PC-9 (cell line): ENCODE measurements at regions not wholly inside any gene's neighbourhood (a gene's known extent, or its start where the extent isn't known, plus 50 kb on each side); places are given as distances from the start of the nearest gene placed in this dataset.

Source experiments
- BruUV-seq: library from RNA; stranded (reverse); fragments of 400-500 nt; replicated peaks from 2 replicates; lab custom pipeline; 2021; lab: Mats Ljungman, UMichigan
- CTCF ChIA-PET: fragments of 300-600 bp; sonication (Branson Sonifier 250); formaldehyde crosslinking; loops from one replicate; lab custom pipeline; 2022; ENCODE audit warnings: antibody characterized with exemption; lab: Charles Lee
- POLR2A ChIA-PET: fragments of 300-600 bp; sonication (Branson Sonifier 250); formaldehyde crosslinking; loops from one replicate; lab custom pipeline; 2022; ENCODE audit warnings: antibody characterized with exemption; ENCODE audit not compliant: unreplicated experiment; lab: Charles Lee
- DNase-seq, 2 experiments: peaks; one replicate each; pipeline versions ENCODE4 v3.0.0 to v3.0.0-alpha.2; 2015 to 2022; ENCODE audit warnings: mixed read lengths in 1 of 2
- H2AFZ ChIP-seq: fragments of 200-600 bp; sonication (generic); 2 replicates; pipeline ENCODE4 v1.8.1; 2017; ENCODE audit warnings: antibody characterized with exemption
- H3F3A ChIP-seq: fragments of 200-600 bp; sonication (generic); 2 replicates; pipeline ENCODE4 v1.8.1; 2017; ENCODE audit warnings: antibody characterized with exemption, mild to moderate bottlenecking, low read depth; ENCODE audit not compliant: insufficient read depth
- H3K27ac ChIP-seq: fragments of 200-600 bp; sonication (generic); 2 replicates; pipeline ENCODE4 v1.6.1; 2016; ENCODE audit warnings: mixed run types
- H3K27me3 ChIP-seq: fragments of 200-600 bp; sonication (generic); 2 replicates; pipeline ENCODE4 v1.6.1; 2016; ENCODE audit warnings: low read depth, mixed run types; ENCODE audit not compliant: insufficient read depth
- H3K36me3 ChIP-seq: fragments of 200-600 bp; sonication (generic); 2 replicates; pipeline ENCODE4 v1.6.1; 2016; ENCODE audit warnings: low read depth, mixed run types
- H3K4me1 ChIP-seq: fragments of 200-600 bp; sonication (generic); replicated peaks from 2 replicates; pipeline ENCODE4 v1.6.1; 2016; ENCODE audit warnings: mixed run types; ENCODE audit not compliant: insufficient read depth
- H3K4me2 ChIP-seq: fragments of 200-600 bp; sonication (generic); 2 replicates; pipeline ENCODE4 v1.6.1; 2017; ENCODE audit warnings: mixed run types
- H3K4me3 ChIP-seq: fragments of 200-600 bp; sonication (generic); 2 replicates; pipeline ENCODE4 v1.6.1; 2016; ENCODE audit warnings: mixed run types
- H3K79me2 ChIP-seq: fragments of 200-600 bp; sonication (generic); 2 replicates; pipeline ENCODE4 v1.6.1; 2017; ENCODE audit warnings: low read depth, mixed run types
- H3K9me2 ChIP-seq: fragments of 200-600 bp; sonication (generic); 2 replicates; pipeline ENCODE4 v1.8.1; 2017; ENCODE audit warnings: mild to moderate bottlenecking; ENCODE audit not compliant: insufficient read depth
- H3K9me3 ChIP-seq: fragments of 200-600 bp; sonication (generic); 2 replicates; pipeline ENCODE4 v1.8.1; 2016; ENCODE audit warnings: low read depth; ENCODE audit not compliant: insufficient read depth
- H4K20me1 ChIP-seq: fragments of 200-600 bp; sonication (generic); 2 replicates; pipeline ENCODE4 v1.8.1; 2017; ENCODE audit not compliant: insufficient read depth
- EZH2 ChIP-seq: fragments of 200-600 bp; sonication (generic); IDR thresholded peaks from 2 replicates; pipeline ENCODE4 v1.8.0; 2017; ENCODE audit warnings: antibody characterized with exemption, low read depth
- intact Hi-C: fragments of 100-400 bp; cut with micrococcal nuclease; formaldehyde crosslinking; loops from one replicate; pipeline ENCODE4 v1.10.0; 2022; ENCODE audit not compliant: unreplicated experiment
- TF ChIP-seq, protein P1 (sequence below): fragments of 200-600 bp; sonication (generic); conservative IDR thresholded peaks from 2 replicates; pipeline ENCODE4 v1.6.1; 2017; ENCODE audit warnings: mixed run types, antibody characterized with exemption, mild to moderate bottlenecking, moderate library complexity

DNA sequence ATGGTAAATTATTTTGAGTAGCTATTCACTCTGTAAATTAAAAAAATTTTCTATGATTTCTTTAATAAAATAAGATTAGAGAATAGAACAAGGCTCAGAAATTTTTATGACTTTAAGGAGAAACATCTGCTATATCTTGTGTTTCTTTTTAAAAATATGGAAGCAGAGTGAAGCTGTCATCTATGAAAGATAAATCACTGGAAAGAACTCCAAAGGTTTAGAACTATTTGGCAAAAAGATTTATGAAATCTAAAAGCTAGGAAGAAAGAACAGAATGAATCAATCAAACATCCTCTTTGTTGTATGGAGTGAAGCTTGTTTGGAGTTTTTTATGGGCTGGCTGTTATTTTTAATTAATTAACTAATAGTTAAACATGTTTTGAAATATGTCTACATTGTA is 89.8 kb upstream of the ACTBL2 start:
- BruUV-seq, result no TSS peak

DNA sequence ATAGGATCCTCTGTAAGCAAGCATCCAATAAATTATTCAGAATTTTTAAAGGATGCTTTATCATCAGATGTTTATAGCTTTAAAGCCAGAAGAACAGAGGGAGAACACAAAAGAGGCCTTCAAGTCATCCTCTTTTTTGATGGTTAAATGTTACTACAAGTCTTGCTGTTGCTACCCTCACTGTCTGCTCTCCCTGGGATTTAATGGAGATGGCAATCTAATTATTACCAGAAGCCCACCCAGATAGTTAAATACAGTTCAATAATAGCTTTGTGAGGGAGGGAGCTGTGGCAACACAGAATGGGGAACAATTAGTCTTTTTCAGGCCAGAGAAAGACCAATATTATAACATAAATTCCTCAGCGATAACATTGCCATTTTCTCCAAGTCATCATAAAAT is 87.0 kb upstream of the ACTBL2 start:
- H3K27me3 ChIP-seq, result no peaks in the 10 kb centered on the region
- H3F3A ChIP-seq, result no peaks in the 10 kb centered on the region
- no peak overlapping the region for H3K4me3 ChIP-seq
- ChIA-PET CTCF (interaction anchor here (0.6 kb wide), 1 partner anchor 1544 kb away, joined by 4 read pairs; no protein-coding TSS in a partner anchor), POLR2A (no interaction called here)
- H3K27ac ChIP-seq, result no peak overlapping the region
- H4K20me1 ChIP-seq, result no peaks in the 10 kb centered on the region
- intact Hi-C loops, result no loop called here
- H3K4me2 ChIP-seq, result no peak overlapping the region
- H3K4me1 ChIP-seq, result no peaks in the 10 kb centered on the region
- H3K36me3 ChIP-seq, result no peaks in the 10 kb centered on the region
- no peak overlapping the region for H2AFZ ChIP-seq
- BruUV-seq, result no TSS peak
- H3K9me3 ChIP-seq, result peaks cover 8% of the 10 kb centered on the region
- TF ChIP-seq, protein P1, sequence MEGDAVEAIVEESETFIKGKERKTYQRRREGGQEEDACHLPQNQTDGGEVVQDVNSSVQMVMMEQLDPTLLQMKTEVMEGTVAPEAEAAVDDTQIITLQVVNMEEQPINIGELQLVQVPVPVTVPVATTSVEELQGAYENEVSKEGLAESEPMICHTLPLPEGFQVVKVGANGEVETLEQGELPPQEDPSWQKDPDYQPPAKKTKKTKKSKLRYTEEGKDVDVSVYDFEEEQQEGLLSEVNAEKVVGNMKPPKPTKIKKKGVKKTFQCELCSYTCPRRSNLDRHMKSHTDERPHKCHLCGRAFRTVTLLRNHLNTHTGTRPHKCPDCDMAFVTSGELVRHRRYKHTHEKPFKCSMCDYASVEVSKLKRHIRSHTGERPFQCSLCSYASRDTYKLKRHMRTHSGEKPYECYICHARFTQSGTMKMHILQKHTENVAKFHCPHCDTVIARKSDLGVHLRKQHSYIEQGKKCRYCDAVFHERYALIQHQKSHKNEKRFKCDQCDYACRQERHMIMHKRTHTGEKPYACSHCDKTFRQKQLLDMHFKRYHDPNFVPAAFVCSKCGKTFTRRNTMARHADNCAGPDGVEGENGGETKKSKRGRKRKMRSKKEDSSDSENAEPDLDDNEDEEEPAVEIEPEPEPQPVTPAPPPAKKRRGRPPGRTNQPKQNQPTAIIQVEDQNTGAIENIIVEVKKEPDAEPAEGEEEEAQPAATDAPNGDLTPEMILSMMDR, result no peak
- TF ChIP-seq EZH2, result no peak
- DNase-seq, result no peak
- H3K9me2 ChIP-seq, result no peaks in the 10 kb centered on the region
- no peaks in the 10 kb centered on the region for H3K79me2 ChIP-seq

More for the DNA sequence above, 89.8 kb upstream of the ACTBL2 start:
- Histone ChIP-seq H3K27me3 (no peaks in the 10 kb centered on the region), H3K4me2 (no peak overlapping the region), H3K36me3 (no peaks in the 10 kb centered on the region), H3K27ac (no peak overlapping the region), H2AFZ (no peak overlapping the region), H3K9me3 (peaks cover 8% of the 10 kb centered on the region), H3F3A (no peaks in the 10 kb centered on the region), H3K9me2 (no peaks in the 10 kb centered on the region), H3K79me2 (no peaks in the 10 kb centered on the region), H3K4me1 (no peaks in the 10 kb centered on the region), H4K20me1 (no peaks in the 10 kb centered on the region), H3K4me3 (no peak overlapping the region)
- intact Hi-C loops, result no loop called here
- TF ChIP-seq, protein P1, result no peak
- no peak for TF ChIP-seq EZH2
- ChIA-PET CTCF (no interaction called here), POLR2A (no interaction called here)
- no peak for DNase-seq

DNA sequence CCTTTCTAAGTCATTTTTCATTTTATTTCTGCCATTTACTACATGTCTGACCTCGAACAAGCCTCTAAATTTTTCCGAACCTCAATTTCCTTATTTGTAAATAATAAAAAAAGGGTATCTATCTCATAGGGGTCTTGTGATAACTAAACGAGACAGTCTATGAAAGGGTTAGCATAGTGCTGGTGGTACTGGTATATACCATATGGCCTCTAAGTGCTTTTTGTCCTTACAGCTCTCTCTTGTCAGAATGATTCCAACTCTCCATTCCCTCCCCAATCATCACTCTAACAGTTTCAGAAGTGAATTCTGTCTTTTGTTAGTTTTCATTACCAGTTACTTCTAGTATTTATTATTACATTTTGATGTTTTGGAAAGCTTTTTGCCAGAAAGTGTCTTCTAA is 85.5 kb upstream of the ACTBL2 start:
- H3F3A ChIP-seq, result no peaks in the 10 kb centered on the region
- no peak overlapping the region for H3K4me2 ChIP-seq
- peaks cover 3% of the 10 kb centered on the region; the same call in 1 of the 2 replicates for H3K9me3 ChIP-seq
- H3K9me2 ChIP-seq, result no peaks in the 10 kb centered on the region
- ChIA-PET POLR2A (no interaction called here), CTCF (interaction anchor here (0.7 kb wide), 1 partner anchor 245 kb away, joined by 4 read pairs; no protein-coding TSS in a partner anchor)
- no TSS peak for BruUV-seq
- no peak overlapping the region for H2AFZ ChIP-seq
- no peak overlapping the region for H3K27ac ChIP-seq
- H3K4me1 ChIP-seq, result no peaks in the 10 kb centered on the region
- intact Hi-C loops, result no loop called here
- TF ChIP-seq EZH2, result no peak
- TF ChIP-seq, protein P1, result no peak
- H3K36me3 ChIP-seq, result no peaks in the 10 kb centered on the region
- DNase-seq, result no peak
- H3K4me3 ChIP-seq, result no peak overlapping the region
- no peaks in the 10 kb centered on the region for H4K20me1 ChIP-seq
- H3K79me2 ChIP-seq, result no peaks in the 10 kb centered on the region
- no peaks in the 10 kb centered on the region for H3K27me3 ChIP-seq
